HepG2 (cell line): ENCODE measurements at regions not wholly inside any gene's neighbourhood (a gene's known extent, or its start where the extent isn't known, plus 50 kb on each side); places are given as distances from the start of the nearest gene placed in this dataset.

Source experiments
- ARNT2 ChIP-seq: sonication (generic); formaldehyde crosslinking; IDR thresholded peaks from 2 replicates; pipeline ENCODE4 v1.8.0; 2022; ENCODE audit warnings: mild to moderate bottlenecking, low read depth, missing genetic modification reagents, moderate library complexity
- ARNTL ChIP-seq: sonication (generic); formaldehyde crosslinking; IDR thresholded peaks from 2 replicates; pipeline ENCODE4 v1.4.0; 2020; ENCODE audit warnings: mild to moderate bottlenecking, missing genetic modification reagents
- BRF2 ChIP-seq: sonication (generic); formaldehyde crosslinking; IDR thresholded peaks from 2 replicates; pipeline ENCODE4 v1.8.1; 2022; ENCODE audit warnings: mild to moderate bottlenecking, missing genetic modification reagents
- CENPBD1 ChIP-seq: sonication (generic); formaldehyde crosslinking; IDR thresholded peaks from 2 replicates; pipeline ENCODE4 v1.8.0; 2022; ENCODE audit warnings: missing genetic modification reagents, low read depth, mild to moderate bottlenecking, borderline replicate concordance
- E2F5 ChIP-seq: sonication (generic); formaldehyde crosslinking; conservative IDR thresholded peaks from 2 replicates; pipeline ENCODE4 v1.4.0; 2020; ENCODE audit warnings: missing genetic modification reagents
- FUBP1 ChIP-seq: sonication (generic); formaldehyde crosslinking; IDR thresholded peaks from 2 replicates; pipeline ENCODE4 v1.5.1; 2020; ENCODE audit warnings: missing genetic modification reagents, mild to moderate bottlenecking, borderline replicate concordance
- HMGA1 ChIP-seq: sonication (generic); formaldehyde crosslinking; conservative IDR thresholded peaks from 2 replicates; pipeline ENCODE4 v1.4.0; 2020; ENCODE audit warnings: missing genetic modification reagents
- KLF6 ChIP-seq: IDR thresholded peaks from 2 replicates; pipeline ENCODE4 v1.8.0; 2016; ENCODE audit warnings: missing biosample characterization, missing genetic modification reagents
- PHF20 ChIP-seq: sonication (generic); formaldehyde crosslinking; IDR thresholded peaks from 2 replicates; pipeline ENCODE4 v1.5.0; 2020; ENCODE audit warnings: mild to moderate bottlenecking, missing genetic modification reagents
- PRPF4 ChIP-seq: fragments of 200-400 bp; formaldehyde crosslinking; IDR thresholded peaks from 2 replicates; pipeline ENCODE4 v1.6.1; 2016; ENCODE audit warnings: low read length, low read depth; ENCODE audit not compliant: poor library complexity, severe bottlenecking
- SALL2 ChIP-seq: sonication (generic); formaldehyde crosslinking; IDR thresholded peaks from 2 replicates; pipeline ENCODE4 v1.8.1; 2023; ENCODE audit warnings: mild to moderate bottlenecking, missing genetic modification reagents, inconsistent platforms
- SATB2 ChIP-seq: sonication (generic); formaldehyde crosslinking; IDR thresholded peaks from 2 replicates; pipeline ENCODE4 v1.5.0; 2020; ENCODE audit warnings: missing genetic modification reagents
- SNAPC2 ChIP-seq: sonication (generic); formaldehyde crosslinking; IDR thresholded peaks from 2 replicates; pipeline ENCODE4 v1.8.1; 2022; ENCODE audit warnings: mild to moderate bottlenecking, missing genetic modification reagents
- SPEN ChIP-seq: sonication (generic); formaldehyde crosslinking; IDR thresholded peaks from 2 replicates; pipeline ENCODE4 v1.5.1; 2020; ENCODE audit warnings: low read depth, mild to moderate bottlenecking, missing genetic modification reagents
- STAT5B ChIP-seq: sonication (generic); formaldehyde crosslinking; IDR thresholded peaks from 2 replicates; pipeline ENCODE4 v1.4.0; 2020; ENCODE audit warnings: missing genetic modification reagents
- SUZ12 ChIP-seq: fragments of 150-350 bp; IDR thresholded peaks from 2 replicates; pipeline ENCODE4 v1.6.1; 2014; ENCODE audit warnings: low read depth, low read length
- U2AF2 ChIP-seq: fragments of 200-400 bp; formaldehyde crosslinking; IDR thresholded peaks from 2 replicates; pipeline ENCODE4 v1.6.1; 2017; ENCODE audit warnings: low read depth, mild to moderate bottlenecking, low read length
- ZFP62 ChIP-seq: sonication (generic); formaldehyde crosslinking; IDR thresholded peaks from 2 replicates; pipeline ENCODE4 v1.4.0; 2020; ENCODE audit warnings: missing genetic modification reagents
- ZNF121 ChIP-seq: sonication (generic); formaldehyde crosslinking; IDR thresholded peaks from 2 replicates; pipeline ENCODE4 v1.5.0; 2020; ENCODE audit warnings: mild to moderate bottlenecking, missing genetic modification reagents
- ZNF3 ChIP-seq: IDR thresholded peaks from 2 replicates; pipeline ENCODE4 v1.7.0; 2017; ENCODE audit warnings: inconsistent platforms
- ZNF329 ChIP-seq: sonication (generic); formaldehyde crosslinking; IDR thresholded peaks from 2 replicates; pipeline ENCODE4 v1.9.0; 2021; ENCODE audit warnings: low read depth, mild to moderate bottlenecking, missing genetic modification reagents
- ZNF432 ChIP-seq: sonication (generic); formaldehyde crosslinking; IDR thresholded peaks from 2 replicates; pipeline ENCODE4 v1.5.0; 2020; ENCODE audit warnings: missing genetic modification reagents, mild to moderate bottlenecking, borderline replicate concordance
- ZNF737 ChIP-seq: sonication (generic); formaldehyde crosslinking; IDR thresholded peaks from 2 replicates; pipeline ENCODE4 v1.5.0; 2020; ENCODE audit warnings: missing genetic modification reagents, mild to moderate bottlenecking, borderline replicate concordance
- ZNF746 ChIP-seq: sonication (generic); formaldehyde crosslinking; IDR thresholded peaks from 2 replicates; pipeline ENCODE4 v1.8.0; 2022; ENCODE audit warnings: mild to moderate bottlenecking, missing genetic modification reagents
- TF ChIP-seq, protein P1 (sequence below): sonication (generic); formaldehyde crosslinking; conservative IDR thresholded peaks from 2 replicates; pipeline ENCODE4 v1.4.0; 2020; ENCODE audit warnings: missing genetic modification reagents

- TF ChIP-seq SPEN (CRISPR knock-in tag) (0 out of 2 replicates have a peak, but pooled peaks have one; percentile 13), U2AF2 (no peak), STAT5B (CRISPR knock-in tag) (no peak), SATB2 (no peak), SNAPC2 (CRISPR knock-in tag) (no peak), E2F5 (no peak), FUBP1 (CRISPR knock-in tag) (no peak), CENPBD1 (CRISPR knock-in tag) (no peak), HMGA1 (CRISPR knock-in tag) (no peak), BRF2 (CRISPR knock-in tag) (no peak), SUZ12 (no peak), ZNF121 (CRISPR knock-in tag) (no peak), KLF6 (no peak), ZNF737 (CRISPR knock-in tag) (no peak), ZNF3 (CRISPR knock-in tag) (no peak), ZNF746 (CRISPR knock-in tag) (no peak), ZNF432 (CRISPR knock-in tag) (no peak), PRPF4 (no peak), ARNTL (CRISPR knock-in tag) (no peak), ZFP62 (no peak), ARNT2 (CRISPR knock-in tag) (no peak), SALL2 (CRISPR knock-in tag) (no peak), ZNF329 (CRISPR knock-in tag) (no peak), PHF20 (CRISPR knock-in tag) (no peak)
- TF ChIP-seq, protein P1, sequence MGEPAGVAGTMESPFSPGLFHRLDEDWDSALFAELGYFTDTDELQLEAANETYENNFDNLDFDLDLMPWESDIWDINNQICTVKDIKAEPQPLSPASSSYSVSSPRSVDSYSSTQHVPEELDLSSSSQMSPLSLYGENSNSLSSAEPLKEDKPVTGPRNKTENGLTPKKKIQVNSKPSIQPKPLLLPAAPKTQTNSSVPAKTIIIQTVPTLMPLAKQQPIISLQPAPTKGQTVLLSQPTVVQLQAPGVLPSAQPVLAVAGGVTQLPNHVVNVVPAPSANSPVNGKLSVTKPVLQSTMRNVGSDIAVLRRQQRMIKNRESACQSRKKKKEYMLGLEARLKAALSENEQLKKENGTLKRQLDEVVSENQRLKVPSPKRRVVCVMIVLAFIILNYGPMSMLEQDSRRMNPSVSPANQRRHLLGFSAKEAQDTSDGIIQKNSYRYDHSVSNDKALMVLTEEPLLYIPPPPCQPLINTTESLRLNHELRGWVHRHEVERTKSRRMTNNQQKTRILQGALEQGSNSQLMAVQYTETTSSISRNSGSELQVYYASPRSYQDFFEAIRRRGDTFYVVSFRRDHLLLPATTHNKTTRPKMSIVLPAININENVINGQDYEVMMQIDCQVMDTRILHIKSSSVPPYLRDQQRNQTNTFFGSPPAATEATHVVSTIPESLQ (CRISPR knock-in tag): no peak
Observed at GRCh38 chr12:98397323-98398105, 117.9 kb upstream of the TMPO start (continued).
